UCSD-AML1 (cell line): ENCODE measurements at regions not wholly inside any gene's neighbourhood (a gene's known extent, or its start where the extent isn't known, plus 50 kb on each side); places are given as distances from the start of the nearest gene placed in this dataset.
A peak's percentile ranks its signal among the peaks of the same experiment; 100 is the strongest.

Experiments
- DNase-seq: peaks from one replicate; lab custom pipeline; 2025; ENCODE audit not compliant: unreplicated experiment; lab: John Stamatoyannopoulos, UW

DNA sequence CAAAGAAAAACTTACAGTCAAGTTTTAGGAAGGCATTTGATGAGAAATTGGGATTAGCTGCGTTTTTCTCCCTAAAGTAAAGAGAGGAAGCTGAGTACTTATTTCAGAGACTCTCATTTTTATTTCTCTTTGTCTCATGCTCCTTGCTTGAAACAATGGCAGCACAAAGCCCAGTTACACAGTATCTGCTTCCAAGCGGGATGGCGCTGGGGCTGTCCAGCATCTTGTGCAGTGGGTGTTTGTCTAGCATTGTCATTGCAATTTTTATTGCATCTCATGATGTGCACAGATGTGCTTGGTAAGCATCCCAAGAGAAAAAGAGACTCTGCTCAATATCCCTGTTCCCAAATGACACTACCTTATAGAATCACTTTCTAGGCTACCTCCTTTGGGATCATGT is 102.8 kb upstream of the ZNF521 start:
- DNase-seq, result no peak

DNA sequence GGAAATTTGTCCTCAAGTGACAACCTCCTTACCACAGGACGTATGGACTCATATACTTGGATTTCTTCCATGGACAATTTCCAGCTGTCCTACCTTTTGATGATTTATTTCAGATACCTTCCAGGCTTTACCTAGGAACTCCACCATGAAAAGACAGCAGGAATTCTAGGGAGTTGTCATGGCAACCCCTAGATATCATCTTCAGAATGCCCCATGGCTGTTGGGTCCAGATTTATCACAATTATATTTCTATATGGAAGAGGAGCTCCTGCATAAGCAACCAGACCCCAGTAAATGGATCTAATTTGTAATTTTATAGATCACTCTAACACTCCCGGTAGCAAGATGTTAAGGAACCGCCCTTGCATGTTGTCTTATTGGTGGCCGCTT is 102.3 kb upstream of the ZNF521 start:
- no peak for DNase-seq

DNA sequence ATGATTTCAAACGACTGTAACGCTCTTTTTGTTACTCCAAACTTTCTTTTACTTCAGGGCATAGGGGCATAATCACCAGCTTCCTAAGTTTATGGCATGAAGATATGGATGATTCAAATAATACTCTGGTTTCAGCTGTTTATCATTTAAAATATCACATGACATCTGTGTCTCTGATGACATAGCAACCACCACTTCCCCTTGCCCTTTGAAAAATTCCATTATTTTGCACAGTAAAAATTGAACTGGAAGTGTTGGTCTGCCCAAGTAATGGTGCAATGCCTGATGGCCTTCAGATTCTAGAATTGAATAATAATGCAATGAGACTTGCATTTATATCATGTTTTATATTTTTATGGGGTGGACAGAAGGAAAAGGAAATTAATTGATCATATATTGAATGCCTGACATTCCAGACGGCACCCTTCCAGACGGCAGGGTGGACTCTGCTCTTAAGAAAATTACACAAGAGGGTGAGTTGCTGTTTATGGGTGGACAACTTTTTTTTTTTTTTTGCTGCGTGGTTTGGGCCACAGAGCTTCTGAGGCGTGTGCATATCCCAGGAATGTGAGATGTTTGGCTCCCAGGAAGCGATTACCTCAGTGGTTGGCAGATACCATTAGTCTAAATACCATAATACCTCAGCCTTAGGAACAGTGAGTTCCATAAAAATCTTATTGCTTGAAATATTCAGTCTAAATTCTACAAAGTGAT is 101.7 kb upstream of the ZNF521 start:
- DNase-seq, result no peak

- no peak for DNase-seq
Observed at GRCh38 chr18:25451077-25451658, 99.2 kb upstream of the ZNF521 start.

DNA sequence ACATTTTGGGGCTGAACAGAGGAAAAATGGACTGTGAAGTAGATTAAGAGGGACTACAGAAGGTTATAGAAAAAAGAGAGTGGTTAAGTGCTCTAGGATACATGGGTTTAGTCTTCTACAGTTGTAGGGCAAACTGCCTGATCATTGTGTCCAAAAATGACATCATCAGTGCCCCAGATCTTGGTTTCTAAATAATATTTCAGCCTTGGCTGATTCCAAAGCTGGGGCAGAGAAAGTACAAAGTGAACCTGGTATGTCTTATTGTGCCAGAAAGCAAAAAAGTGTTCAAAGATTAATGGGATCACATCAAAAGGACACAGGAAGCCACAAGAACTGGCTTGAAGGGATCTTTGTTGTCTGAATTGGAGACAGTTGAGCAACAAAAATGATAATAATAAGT is 97.1 kb upstream of the ZNF521 start:
- no peak for DNase-seq

GRCh38 chr18:25446972-25447371 is 95.0 kb upstream of the ZNF521 start:
- peak; percentile 12 for DNase-seq

GRCh38 chr18:25445430-25445829 is 93.5 kb upstream of the ZNF521 start:
- DNase-seq, result no peak

GRCh38 chr18:25443776-25444175 is 91.8 kb upstream of the ZNF521 start:
- no peak for DNase-seq

GRCh38 chr18:25435149-25435782 is 83.3 kb upstream of the ZNF521 start:
- DNase-seq, result no peak

GRCh38 chr18:25434745-25435144 is 82.8 kb upstream of the ZNF521 start:
- DNase-seq, result no peak

- no peak for DNase-seq
Observed at GRCh38 chr18:25433590-25433989, 81.6 kb upstream of the ZNF521 start.

GRCh38 chr18:25425024-25425423 is 73.1 kb upstream of the ZNF521 start:
- no peak for DNase-seq

- no peak for DNase-seq
Observed at GRCh38 chr18:25423760-25424159, 71.8 kb upstream of the ZNF521 start.

DNA sequence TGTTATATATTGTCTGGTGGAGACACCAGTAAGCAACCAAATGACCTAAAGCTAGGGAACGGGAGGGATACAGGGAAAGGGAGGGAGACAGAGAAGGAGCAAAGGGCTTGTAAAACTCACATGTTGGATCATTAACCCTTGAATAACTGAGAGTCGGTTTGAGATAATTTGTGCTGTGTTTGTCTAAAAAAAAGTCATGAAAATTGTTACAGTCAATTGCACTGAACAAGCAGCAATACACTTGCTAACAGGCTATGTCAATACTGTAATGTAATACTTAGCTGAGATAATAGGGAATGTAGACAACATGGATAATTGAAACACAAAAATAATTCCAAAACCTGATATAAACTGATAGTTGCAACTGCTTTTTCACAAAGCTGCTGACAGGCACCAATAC is 71.3 kb upstream of the ZNF521 start:
- no peak for DNase-seq

GRCh38 chr18:25422230-25422629 is 70.3 kb upstream of the ZNF521 start:
- DNase-seq, result no peak

DNA sequence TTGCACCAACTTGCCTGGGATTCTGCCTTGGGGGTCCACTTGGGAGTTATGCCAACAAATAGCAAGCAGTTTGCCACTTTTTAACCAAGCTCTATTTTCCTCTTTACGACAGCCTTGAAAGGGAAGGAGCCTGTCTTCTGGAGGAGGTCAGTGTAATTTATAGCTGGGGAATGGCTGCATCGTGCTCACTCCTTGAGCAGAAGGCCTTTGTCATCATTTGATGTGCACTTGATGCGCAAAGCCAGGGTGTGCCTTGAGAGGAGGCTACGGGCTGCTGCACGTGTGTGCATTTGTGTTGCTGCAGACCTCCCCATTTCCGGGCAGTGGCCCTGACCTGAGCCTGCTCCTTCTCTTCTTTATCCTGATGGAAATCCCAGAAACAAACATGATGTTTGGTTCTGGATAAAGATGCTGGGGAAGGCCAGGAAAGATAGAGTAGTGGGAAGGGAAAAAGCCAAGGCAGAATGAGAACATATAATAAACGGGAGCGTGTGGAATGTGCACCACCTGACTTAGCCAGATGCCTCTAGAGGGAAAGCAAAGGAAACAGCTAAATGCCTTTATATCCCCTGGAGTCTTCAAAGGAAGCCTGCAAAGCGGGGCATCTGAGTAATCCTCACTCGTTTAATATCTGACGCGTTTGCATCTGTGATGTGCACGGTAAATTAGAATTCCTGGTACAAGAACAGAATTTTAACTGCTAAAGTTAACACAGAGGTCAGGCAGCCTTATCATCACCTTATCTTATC is 68.3 kb upstream of the ZNF521 start:
- no peak for DNase-seq

DNA sequence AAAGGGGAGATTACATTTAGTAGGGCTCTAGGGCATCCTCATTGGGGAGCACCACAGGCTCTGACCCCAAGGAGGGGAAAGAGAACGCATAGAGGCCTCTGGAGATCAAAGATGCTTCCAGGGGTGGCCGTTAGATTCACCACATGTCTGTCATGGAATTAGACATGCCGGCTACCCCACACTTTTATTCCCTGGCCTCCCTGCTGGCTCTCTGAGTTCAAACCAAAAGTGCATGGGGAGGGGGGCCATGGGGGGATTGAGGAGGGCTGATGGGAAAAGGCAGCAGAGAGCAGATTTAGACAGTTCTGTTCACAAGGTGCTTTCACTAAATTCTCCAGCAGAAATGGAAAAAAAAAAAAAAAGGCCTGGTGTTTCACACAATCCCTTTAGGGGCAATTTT is 64.4 kb upstream of the ZNF521 start:
- DNase-seq, result no peak

DNA sequence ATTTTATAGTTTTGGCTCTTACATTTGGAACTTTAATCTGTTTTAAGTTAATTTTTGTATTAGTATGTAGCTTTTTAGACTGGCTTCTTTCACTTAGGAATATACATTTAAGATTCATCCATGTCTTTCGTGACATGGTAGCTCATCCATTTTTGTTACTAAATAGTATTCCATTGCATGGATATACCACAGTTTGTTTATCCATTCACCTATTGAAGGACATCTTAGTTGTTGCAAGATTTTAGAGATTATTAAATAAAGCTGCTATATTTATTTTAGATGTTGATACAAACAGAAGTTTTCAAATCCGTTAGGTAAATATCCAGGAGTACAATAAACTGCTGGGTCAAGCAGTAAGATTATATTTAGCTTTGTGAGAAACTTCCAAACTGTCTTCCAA is 58.0 kb upstream of the ZNF521 start:
- no peak for DNase-seq

DNA sequence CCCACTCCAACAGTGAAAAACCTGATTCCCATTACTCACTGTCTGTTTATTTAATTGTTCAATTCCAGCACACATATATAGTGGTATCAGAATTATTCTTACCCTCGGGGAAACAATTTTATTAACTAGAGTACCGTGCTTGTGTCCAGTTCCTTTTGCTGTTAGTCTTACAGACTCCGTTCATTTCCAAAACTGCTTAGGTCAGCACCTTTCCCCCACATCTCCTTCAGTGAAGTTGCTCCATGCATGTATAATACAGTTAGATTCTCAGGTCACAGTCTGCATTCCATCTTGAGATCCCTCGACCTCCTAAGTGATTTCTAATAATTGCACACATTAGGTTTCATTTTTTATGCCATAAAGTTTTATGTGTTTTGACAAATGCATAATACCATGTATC is 56.3 kb upstream of the ZNF521 start:
- no peak for DNase-seq
